GM21723 (cell line): ENCODE measurements at regions not wholly inside any gene's neighbourhood (a gene's known extent, or its start where the extent isn't known, plus 50 kb on each side); places are given as distances from the start of the nearest gene placed in this dataset.

Experiments used
- ATAC-seq: cut with Tn5 transposase; IDR thresholded peaks from one replicate; pipeline ENCODE4 v1.9.1; 2021; ENCODE audit warnings: mild to moderate bottlenecking, moderate library complexity; ENCODE audit not compliant: unreplicated experiment

GRCh38 chr10:43715334-43715733 is 66.7 kb upstream of the ZNF32 start:
- no peak for ATAC-seq

- no peak for ATAC-seq
Observed at GRCh38 chr10:43712821-43713584, 64.3 kb upstream of the ZNF32 start.

- ATAC-seq: no peak
Observed at GRCh38 chr10:43710772-43711471, 62.2 kb upstream of the ZNF32 start.

GRCh38 chr10:43708262-43708661 is 59.6 kb upstream of the ZNF32 start:
- ATAC-seq: no peak

GRCh38 chr10:43707770-43708169 is 59.1 kb upstream of the ZNF32 start:
- no peak for ATAC-seq

- no peak for ATAC-seq
Observed at GRCh38 chr10:43706166-43706565, 57.5 kb upstream of the ZNF32 start.

- ATAC-seq: no peak
Observed at GRCh38 chr10:43703286-43703685, 54.6 kb upstream of the ZNF32 start.

- no peak for ATAC-seq
Observed at GRCh38 chr10:43702936-43703281, 54.2 kb upstream of the ZNF32 start.

- no peak for ATAC-seq
Observed at GRCh38 chr10:43702213-43702935, 53.7 kb upstream of the ZNF32 start.

- no peak for ATAC-seq
Observed at GRCh38 chr10:43701295-43701694, 52.6 kb upstream of the ZNF32 start.

GRCh38 chr10:43700306-43700705 is 51.6 kb upstream of the ZNF32 start:
- ATAC-seq: no peak

GRCh38 chr10:43699516-43699915 is 50.8 kb upstream of the ZNF32 start:
- ATAC-seq: no peak
